Mesendoderm (in vitro differentiated cells): ENCODE measurements at regions not wholly inside any gene's neighbourhood (a gene's known extent, or its start where the extent isn't known, plus 50 kb on each side); places are given as distances from the start of the nearest gene placed in this dataset.

ENCODE experiments used
- DNase-seq: peaks from one replicate; pipeline ENCODE4 v3.0.0; 2013
- H2AK5ac ChIP-seq: 2 replicates; pipeline ENCODE4 v1.6.1; 2013; ENCODE audit warnings: low read length, inconsistent platforms
- H2BK120ac ChIP-seq: 2 replicates; pipeline ENCODE4 v1.6.1; 2013; ENCODE audit warnings: low read depth, mild to moderate bottlenecking, low read length, moderate library complexity, mixed read lengths
- H2BK15ac ChIP-seq: replicated peaks from 2 replicates; pipeline ENCODE4 v1.6.1; 2013; ENCODE audit warnings: low read depth, mild to moderate bottlenecking, moderate library complexity
- H2BK5ac ChIP-seq: 2 replicates; pipeline ENCODE4 v1.6.1; 2013; ENCODE audit warnings: low read length, inconsistent platforms
- H3K18ac ChIP-seq: 2 replicates; pipeline ENCODE4 v1.6.1; 2013; ENCODE audit warnings: mild to moderate bottlenecking, low read length, mixed read lengths
- H3K23ac ChIP-seq: one replicate; pipeline ENCODE4 v1.6.1; 2013; ENCODE audit warnings: low read length
- H3K27ac ChIP-seq: 2 replicates; pipeline ENCODE4 v1.5.1; 2013; ENCODE audit warnings: low read depth, mild to moderate bottlenecking, inconsistent platforms, low read length, moderate library complexity
- H3K27me3 ChIP-seq: 2 replicates; pipeline ENCODE4 v1.6.1; 2013; ENCODE audit warnings: low read length, control low read depth, mild to moderate bottlenecking, inconsistent platforms; ENCODE audit not compliant: insufficient read depth, poor library complexity
- H3K36me3 ChIP-seq: 2 replicates; pipeline ENCODE4 v1.6.1; 2013; ENCODE audit warnings: low read length, inconsistent platforms; ENCODE audit not compliant: control insufficient read depth, insufficient read depth
- H3K4ac ChIP-seq: one replicate; pipeline ENCODE4 v1.6.1; 2013; ENCODE audit warnings: low read depth, mild to moderate bottlenecking, low read length, moderate library complexity
- H3K4me1 ChIP-seq: 2 replicates; pipeline ENCODE4 v1.6.1; 2013; ENCODE audit warnings: low read depth, low read length, inconsistent platforms; ENCODE audit not compliant: control insufficient read depth
- H3K4me2 ChIP-seq: 2 replicates; pipeline ENCODE4 v1.6.1; 2013; ENCODE audit warnings: low read length
- H3K4me3 ChIP-seq: 2 replicates; pipeline ENCODE4 v1.5.1; 2013; ENCODE audit warnings: mild to moderate bottlenecking, low read length
- H3K56ac ChIP-seq: one replicate; pipeline ENCODE4 v1.6.1; 2013; ENCODE audit warnings: low read length
- H3K79me1 ChIP-seq: 2 replicates; pipeline ENCODE4 v1.6.1; 2013; ENCODE audit warnings: low read length, inconsistent platforms
- H3K79me2 ChIP-seq: 2 replicates; pipeline ENCODE4 v1.6.1; 2013; ENCODE audit warnings: mild to moderate bottlenecking, low read length; ENCODE audit not compliant: control insufficient read depth, insufficient read depth
- H3K9ac ChIP-seq: 2 replicates; pipeline ENCODE4 v1.6.1; 2013; ENCODE audit warnings: low read length, inconsistent platforms
- H4K5ac ChIP-seq: one replicate; pipeline ENCODE4 v1.6.1; 2013; ENCODE audit warnings: low read length
- H4K8ac ChIP-seq: one replicate; pipeline ENCODE4 v1.6.1; 2013; ENCODE audit warnings: low read depth, mild to moderate bottlenecking, control low read depth, low read length, moderate library complexity
- WGBS: extraction: QIAGEN DNeasy Blood & Tissue Kit; methylation state at CpG from one replicate; pipeline ENCODE4 v1.1.7; 2013; ENCODE audit warnings: low lambda C conversion rate, missing lambda C conversion rate; ENCODE audit not compliant: insufficient coverage; ENCODE audit errors: extremely low coverage; 5-methylcytosine and 5-hydroxymethylcytosine counted together

- Histone ChIP-seq H2AK5ac (no peak overlapping the region), H3K56ac (no peak overlapping the region), H3K79me2 (no peaks in the 10 kb centered on the region), H3K23ac (no peak overlapping the region), H3K4me2 (no peak overlapping the region), H4K8ac (no peak overlapping the region), H2BK5ac (no peak overlapping the region), H3K36me3 (no peaks in the 10 kb centered on the region), H3K4ac (no peak overlapping the region), H3K27me3 (no peaks in the 10 kb centered on the region), H3K18ac (no peak overlapping the region), H3K4me1 (no peaks in the 10 kb centered on the region), H3K9ac (no peak overlapping the region), H3K4me3 (no peak overlapping the region), H4K5ac (no peak overlapping the region), H2BK15ac (no peak overlapping the region), H3K27ac (no peak overlapping the region), H2BK120ac (no peak overlapping the region), H3K79me1 (no peaks in the 10 kb centered on the region)
- no CpG with 5 or more reads among the region's 3 CpGs for WGBS
- no peak for DNase-seq
Observed at GRCh38 chr3:81293156-81293555, 468.3 kb downstream of the GBE1 start.

GRCh38 chr3:81291586-81291985 is 469.9 kb downstream of the GBE1 start:
- H4K5ac ChIP-seq, result no peak overlapping the region
- no peak overlapping the region for H3K4ac ChIP-seq
- no peaks in the 10 kb centered on the region for H3K4me1 ChIP-seq
- no CpG with 5 or more reads among the region's 1 CpG for WGBS
- no peaks in the 10 kb centered on the region for H3K36me3 ChIP-seq
- no peak overlapping the region for H2BK120ac ChIP-seq
- no peak overlapping the region for H2AK5ac ChIP-seq
- H3K27me3 ChIP-seq, result no peaks in the 10 kb centered on the region
- no peak overlapping the region for H3K18ac ChIP-seq
- no peaks in the 10 kb centered on the region for H3K79me1 ChIP-seq
- no peak overlapping the region for H4K8ac ChIP-seq
- H3K79me2 ChIP-seq, result no peaks in the 10 kb centered on the region
- H3K4me3 ChIP-seq, result no peak overlapping the region
- H2BK15ac ChIP-seq, result no peak overlapping the region
- no peak overlapping the region for H3K23ac ChIP-seq
- H3K56ac ChIP-seq, result no peak overlapping the region
- H3K4me2 ChIP-seq, result no peak overlapping the region
- no peak overlapping the region for H2BK5ac ChIP-seq
- no peak for DNase-seq
- H3K9ac ChIP-seq, result no peak overlapping the region
- no peak overlapping the region for H3K27ac ChIP-seq

GRCh38 chr3:81289676-81290075 is 471.8 kb downstream of the GBE1 start:
- H3K27me3 ChIP-seq, result no peaks in the 10 kb centered on the region
- no peak overlapping the region for H3K18ac ChIP-seq
- no peak overlapping the region for H2AK5ac ChIP-seq
- H4K8ac ChIP-seq, result no peak overlapping the region
- WGBS, result no CpG with 5 or more reads among the region's 3 CpGs
- no peak overlapping the region for H2BK120ac ChIP-seq
- H3K9ac ChIP-seq, result no peak overlapping the region
- H3K56ac ChIP-seq, result no peak overlapping the region
- no peak overlapping the region for H3K4me2 ChIP-seq
- no peak overlapping the region for H3K27ac ChIP-seq
- no peaks in the 10 kb centered on the region for H3K79me2 ChIP-seq
- DNase-seq, result no peak
- H3K36me3 ChIP-seq, result no peaks in the 10 kb centered on the region
- no peak overlapping the region for H3K23ac ChIP-seq
- H2BK5ac ChIP-seq, result no peak overlapping the region
- H2BK15ac ChIP-seq, result no peak overlapping the region
- no peak overlapping the region for H4K5ac ChIP-seq
- no peaks in the 10 kb centered on the region for H3K79me1 ChIP-seq
- no peak overlapping the region for H3K4ac ChIP-seq
- no peaks in the 10 kb centered on the region for H3K4me1 ChIP-seq
- no peak overlapping the region for H3K4me3 ChIP-seq

- Histone ChIP-seq H3K56ac (no peak overlapping the region), H3K18ac (no peak overlapping the region), H3K79me1 (no peaks in the 10 kb centered on the region), H2BK15ac (no peak overlapping the region), H3K4me3 (no peak overlapping the region), H3K4me2 (no peak overlapping the region), H3K27me3 (no peaks in the 10 kb centered on the region), H3K36me3 (no peaks in the 10 kb centered on the region), H2BK120ac (no peak overlapping the region), H4K5ac (no peak overlapping the region), H3K4ac (no peak overlapping the region), H3K79me2 (no peaks in the 10 kb centered on the region), H4K8ac (no peak overlapping the region), H2BK5ac (no peak overlapping the region), H3K23ac (no peak overlapping the region), H2AK5ac (no peak overlapping the region), H3K9ac (no peak overlapping the region), H3K27ac (no peak overlapping the region), H3K4me1 (no peaks in the 10 kb centered on the region)
- no peak for DNase-seq
- WGBS, result no CpG with 5 or more reads among the region's 4 CpGs
Observed at GRCh38 chr3:81279481-81280379, 481.7 kb downstream of the GBE1 start.

- Histone ChIP-seq H3K4me3 (no peak overlapping the region), H4K5ac (no peak overlapping the region), H3K4ac (no peak overlapping the region), H2BK120ac (no peak overlapping the region), H3K27me3 (no peaks in the 10 kb centered on the region), H3K4me2 (no peak overlapping the region), H2BK5ac (no peak overlapping the region), H3K18ac (no peak overlapping the region), H3K23ac (no peak overlapping the region), H3K79me2 (no peaks in the 10 kb centered on the region), H2AK5ac (no peak overlapping the region), H3K79me1 (no peaks in the 10 kb centered on the region), H2BK15ac (no peak overlapping the region), H3K36me3 (no peaks in the 10 kb centered on the region), H4K8ac (no peak overlapping the region), H3K4me1 (no peaks in the 10 kb centered on the region), H3K9ac (no peak overlapping the region), H3K27ac (no peak overlapping the region), H3K56ac (no peak overlapping the region)
- no peak for DNase-seq
Observed at GRCh38 chr3:81277853-81278252, 483.6 kb downstream of the GBE1 start.

- Histone ChIP-seq H3K9ac (no peak overlapping the region), H4K8ac (no peak overlapping the region), H3K23ac (no peak overlapping the region), H3K4me3 (no peak overlapping the region), H3K56ac (no peak overlapping the region), H2AK5ac (no peak overlapping the region), H4K5ac (no peak overlapping the region), H2BK120ac (no peak overlapping the region), H3K79me1 (no peaks in the 10 kb centered on the region), H2BK15ac (no peak overlapping the region), H3K18ac (no peak overlapping the region), H3K4ac (no peak overlapping the region), H3K27me3 (no peaks in the 10 kb centered on the region), H3K36me3 (no peaks in the 10 kb centered on the region), H2BK5ac (no peak overlapping the region), H3K4me2 (no peak overlapping the region), H3K4me1 (no peaks in the 10 kb centered on the region), H3K27ac (no peak overlapping the region), H3K79me2 (no peaks in the 10 kb centered on the region)
- WGBS, result no CpG with 5 or more reads among the region's 2 CpGs
- no peak for DNase-seq
Observed at GRCh38 chr3:81274671-81275070, 486.8 kb downstream of the GBE1 start.
